HCT116 (cell line): ENCODE measurements at regions not wholly inside any gene's neighbourhood (a gene's known extent, or its start where the extent isn't known, plus 50 kb on each side); places are given as distances from the start of the nearest gene placed in this dataset.
A peak's percentile ranks its signal among the peaks of the same experiment; 100 is the strongest.

Source experiments
- ELF1 ChIP-seq: IDR thresholded peaks from 2 replicates; pipeline ENCODE4 v1.6.1; 2012; ENCODE audit warnings: low read depth, borderline replicate concordance
- EZH2 ChIP-seq: fragments of 200-600 bp; sonication (generic); IDR thresholded peaks from 2 replicates; pipeline ENCODE4 v1.6.1; 2017; ENCODE audit warnings: antibody characterized with exemption, mixed run types
- FOSL1 ChIP-seq: IDR thresholded peaks from 2 replicates; pipeline ENCODE4 v1.6.1; 2012; ENCODE audit warnings: low read depth
- JUND ChIP-seq: IDR thresholded peaks from 2 replicates; pipeline ENCODE4 v1.6.1; 2012
- MAX ChIP-seq: IDR thresholded peaks from 2 replicates; pipeline ENCODE4 v1.6.1; 2012
- POLR2A ChIP-seq: IDR thresholded peaks from 2 replicates; pipeline ENCODE4 v1.7.0; 2011; ENCODE audit warnings: borderline replicate concordance; ENCODE audit not compliant: insufficient read depth, insufficient read length; ENCODE audit errors: extremely low read depth
- POLR2AphosphoS5 ChIP-seq: IDR thresholded peaks from 2 replicates; pipeline ENCODE4 v1.6.1; 2011; ENCODE audit warnings: mild to moderate bottlenecking, low read depth, low read length, moderate library complexity
- REST ChIP-seq: IDR thresholded peaks from 2 replicates; pipeline ENCODE4 v1.6.1; 2012; ENCODE audit warnings: low read depth
- SIN3A ChIP-seq: IDR thresholded peaks from 2 replicates; pipeline ENCODE4 v1.6.1; 2012; ENCODE audit warnings: low read depth
- TCF7L2 ChIP-seq: IDR thresholded peaks from 2 replicates; pipeline ENCODE4 v1.7.0; 2011; ENCODE audit warnings: borderline replicate concordance, inconsistent platforms; ENCODE audit not compliant: insufficient read depth, insufficient read length; ENCODE audit errors: extremely low read depth
- TF ChIP-seq, protein P1 (sequence below), 3 experiments: fragments of 200-600 bp in 1 of 3; sonication (generic) in 1 of 3; IDR thresholded peaks in 2 of 3; conservative IDR thresholded peaks in 1 of 3; 2 replicates each; pipeline ENCODE4 v1.5.1; 2012 to 2017; ENCODE audit warnings: low read depth in 2 of 3, low read length in 2 of 3, antibody characterized with exemption in 1 of 3, borderline replicate concordance in 1 of 3, control low read depth in 1 of 3, mild to moderate bottlenecking in 1 of 3, mixed read lengths in 1 of 3, mixed run types in 1 of 3, moderate library complexity in 1 of 3; ENCODE audit not compliant: insufficient read depth in 1 of 3

DNA sequence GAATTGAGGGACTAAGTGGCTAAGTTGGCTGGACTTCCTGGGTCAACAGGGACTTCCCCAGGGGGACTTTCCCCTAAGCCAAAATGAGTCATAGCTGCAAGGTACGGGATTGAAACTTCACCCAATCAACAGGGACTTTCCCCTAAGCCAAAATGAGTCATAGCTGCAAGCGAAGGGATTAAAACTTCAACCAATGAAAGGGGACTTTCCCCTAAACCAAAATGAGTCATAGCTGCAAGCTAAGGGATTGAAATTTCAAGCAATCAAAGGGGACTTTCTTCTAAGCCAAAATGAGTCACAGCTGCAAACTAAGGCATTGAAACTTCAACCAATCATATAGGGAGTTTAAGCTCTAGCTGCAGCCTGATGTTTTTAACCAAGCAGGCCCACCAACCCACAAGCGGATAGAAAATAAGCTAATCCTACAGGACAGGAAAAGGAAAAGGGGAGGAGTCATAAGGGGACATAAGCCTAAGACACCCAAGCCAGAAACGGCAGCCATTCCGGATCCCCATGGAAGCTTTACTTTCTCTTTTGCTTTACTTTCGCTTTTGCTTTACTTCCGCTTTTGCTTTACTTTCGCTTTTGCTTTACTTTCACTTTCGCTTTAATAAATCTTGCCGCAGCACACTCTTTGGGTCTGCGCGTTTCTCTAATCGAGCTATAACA is 1375.4 kb upstream of the CELF4 start:
- TF ChIP-seq, protein P1, sequence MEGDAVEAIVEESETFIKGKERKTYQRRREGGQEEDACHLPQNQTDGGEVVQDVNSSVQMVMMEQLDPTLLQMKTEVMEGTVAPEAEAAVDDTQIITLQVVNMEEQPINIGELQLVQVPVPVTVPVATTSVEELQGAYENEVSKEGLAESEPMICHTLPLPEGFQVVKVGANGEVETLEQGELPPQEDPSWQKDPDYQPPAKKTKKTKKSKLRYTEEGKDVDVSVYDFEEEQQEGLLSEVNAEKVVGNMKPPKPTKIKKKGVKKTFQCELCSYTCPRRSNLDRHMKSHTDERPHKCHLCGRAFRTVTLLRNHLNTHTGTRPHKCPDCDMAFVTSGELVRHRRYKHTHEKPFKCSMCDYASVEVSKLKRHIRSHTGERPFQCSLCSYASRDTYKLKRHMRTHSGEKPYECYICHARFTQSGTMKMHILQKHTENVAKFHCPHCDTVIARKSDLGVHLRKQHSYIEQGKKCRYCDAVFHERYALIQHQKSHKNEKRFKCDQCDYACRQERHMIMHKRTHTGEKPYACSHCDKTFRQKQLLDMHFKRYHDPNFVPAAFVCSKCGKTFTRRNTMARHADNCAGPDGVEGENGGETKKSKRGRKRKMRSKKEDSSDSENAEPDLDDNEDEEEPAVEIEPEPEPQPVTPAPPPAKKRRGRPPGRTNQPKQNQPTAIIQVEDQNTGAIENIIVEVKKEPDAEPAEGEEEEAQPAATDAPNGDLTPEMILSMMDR (IDR thresholded peaks at IDR 0.05 in 2 of 3, conservative IDR thresholded peaks at IDR 0.05 in 1 of 3; ENCODE audit: borderline replicate concordance in 1 of 3, insufficient read depth in 1 of 3, low read depth in 2 of 3, low read length in 2 of 3), result no peak
- TF ChIP-seq POLR2A, result no peak
- no peak for TF ChIP-seq POLR2AphosphoS5
- TF ChIP-seq MAX, result no peak
- TF ChIP-seq JUND, result peak; percentile 68
- peak; percentile 75 for TF ChIP-seq FOSL1
- no peak for TF ChIP-seq SIN3A
- TF ChIP-seq EZH2, result no peak
- TF ChIP-seq REST, result no peak
- TF ChIP-seq TCF7L2, result no peak
- 0 out of 2 replicates have a peak, but pooled peaks have one; percentile 27 for TF ChIP-seq ELF1
